Skeletal muscle cell (primary cell): ENCODE measurements at regions not wholly inside any gene's neighbourhood (a gene's known extent, or its start where the extent isn't known, plus 50 kb on each side); places are given as distances from the start of the nearest gene placed in this dataset.

Experiments
- DNase-seq: peaks from one replicate; pipeline ENCODE4 v3.0.0-alpha.2; 2010; ENCODE audit warnings: low read depth
- H3K4me3 ChIP-seq: 2 replicates; pipeline ENCODE4 v1.5.1; 2011; ENCODE audit warnings: low read depth, mild to moderate bottlenecking, control low read depth, low read length, moderate library complexity

GRCh38 chr10:110373059-110373458 is 68.3 kb upstream of the SMNDC1 start:
- no peak for DNase-seq
- H3K4me3 ChIP-seq, result no peak overlapping the region

DNA sequence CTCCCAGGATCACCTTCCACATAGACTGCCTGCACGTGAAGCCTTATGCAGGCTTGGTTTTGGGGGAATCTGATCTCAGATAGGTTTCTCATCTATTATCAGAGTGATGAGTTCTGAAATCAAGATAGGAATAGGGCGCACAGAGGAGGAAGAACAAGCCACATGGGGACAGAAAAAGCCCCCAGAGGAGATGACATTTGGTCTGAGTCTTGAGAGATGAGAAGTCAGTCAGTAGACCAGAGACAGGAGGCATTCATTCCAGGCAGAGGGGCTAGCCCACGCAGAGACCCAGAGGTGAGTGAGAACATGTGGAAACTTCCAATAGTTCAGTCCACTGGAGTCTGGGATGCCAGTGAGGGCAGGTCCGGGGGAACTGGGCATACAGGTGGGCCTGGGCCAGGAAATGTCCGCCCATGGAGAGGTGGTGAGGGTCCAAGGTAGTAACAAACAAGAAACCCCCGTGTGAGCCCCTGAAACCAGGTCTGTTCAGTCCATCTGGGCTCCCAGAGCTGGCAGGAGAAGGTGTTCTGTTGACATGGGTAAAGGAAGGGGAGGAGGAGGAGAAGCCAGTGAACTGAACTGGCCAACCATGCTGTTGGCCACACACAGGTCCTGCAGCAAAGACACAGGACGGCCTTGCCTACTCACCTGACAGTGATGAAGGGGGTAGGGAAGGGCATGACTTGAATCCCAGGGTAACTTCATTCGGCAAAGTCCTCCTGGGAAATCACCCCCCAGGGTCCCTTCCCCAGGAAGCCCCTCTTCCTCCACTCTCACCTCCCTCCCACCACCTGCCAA is 69.3 kb upstream of the SMNDC1 start:
- H3K4me3 ChIP-seq, result no peak overlapping the region
- DNase-seq, result no peak

GRCh38 chr10:110375121-110375520 is 70.4 kb upstream of the SMNDC1 start:
- no peak for DNase-seq
- no peak overlapping the region for H3K4me3 ChIP-seq

DNA sequence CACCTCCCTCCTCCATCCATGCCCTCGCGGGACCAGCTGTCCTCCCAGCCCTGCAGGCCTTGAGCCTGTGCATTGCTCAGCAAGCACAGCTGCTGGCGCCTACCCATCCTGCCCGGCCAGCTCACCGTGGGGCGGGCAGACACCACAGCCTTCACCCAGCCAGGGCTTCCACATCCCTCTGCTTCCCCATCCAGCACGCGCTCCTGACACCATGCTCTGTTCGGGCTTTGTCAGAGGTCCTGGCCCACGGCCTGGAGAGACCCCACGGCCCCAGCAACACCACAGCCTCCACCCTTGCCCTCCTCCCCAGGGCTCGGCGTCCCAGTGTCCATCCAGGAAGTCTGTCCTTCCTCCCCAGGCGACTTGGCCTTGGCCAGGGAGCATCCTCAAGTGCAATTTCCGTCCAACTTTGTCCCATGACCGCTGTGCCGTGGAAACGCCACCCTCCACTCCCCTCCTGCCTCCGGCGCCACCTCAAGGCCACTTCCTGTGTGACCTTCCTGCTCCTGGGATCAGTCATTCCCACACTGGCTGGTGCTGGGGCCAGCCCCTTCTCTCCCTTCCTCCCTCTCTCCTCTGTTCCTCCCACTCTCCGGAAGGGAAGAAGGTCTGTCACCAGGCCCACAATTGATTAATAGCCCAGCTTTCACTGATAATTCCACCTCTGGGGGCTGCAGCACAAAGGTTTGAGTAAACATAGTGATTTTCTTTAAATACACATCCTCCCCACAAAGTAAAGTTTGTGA is 71.5 kb upstream of the SMNDC1 start:
- no peak overlapping the region for H3K4me3 ChIP-seq
- DNase-seq, result no peak

DNA sequence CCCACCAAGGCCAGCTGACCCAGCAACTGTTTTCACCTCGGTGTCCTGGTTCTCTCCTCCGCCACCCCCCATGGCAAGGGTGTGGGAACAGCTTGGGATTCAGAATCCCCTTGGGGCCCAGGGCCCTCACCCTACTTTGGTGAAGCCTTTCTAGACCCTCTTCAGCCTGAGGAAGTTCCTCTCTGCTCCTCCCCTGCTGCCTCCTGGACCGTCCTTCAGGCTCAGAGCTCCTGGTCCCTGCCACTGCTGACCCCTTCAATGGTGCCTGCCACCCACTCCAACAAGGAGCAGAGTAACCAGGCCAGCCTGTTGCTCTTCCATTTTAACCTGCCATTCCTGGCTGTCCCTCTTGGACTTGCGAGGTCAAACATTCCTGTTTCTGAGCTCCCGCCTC is 72.0 kb upstream of the SMNDC1 start:
- H3K4me3 ChIP-seq, result no peak overlapping the region
- DNase-seq, result no peak

GRCh38 chr10:110378006-110378405 is 73.3 kb upstream of the SMNDC1 start:
- H3K4me3 ChIP-seq, result no peak overlapping the region
- no peak for DNase-seq

DNA sequence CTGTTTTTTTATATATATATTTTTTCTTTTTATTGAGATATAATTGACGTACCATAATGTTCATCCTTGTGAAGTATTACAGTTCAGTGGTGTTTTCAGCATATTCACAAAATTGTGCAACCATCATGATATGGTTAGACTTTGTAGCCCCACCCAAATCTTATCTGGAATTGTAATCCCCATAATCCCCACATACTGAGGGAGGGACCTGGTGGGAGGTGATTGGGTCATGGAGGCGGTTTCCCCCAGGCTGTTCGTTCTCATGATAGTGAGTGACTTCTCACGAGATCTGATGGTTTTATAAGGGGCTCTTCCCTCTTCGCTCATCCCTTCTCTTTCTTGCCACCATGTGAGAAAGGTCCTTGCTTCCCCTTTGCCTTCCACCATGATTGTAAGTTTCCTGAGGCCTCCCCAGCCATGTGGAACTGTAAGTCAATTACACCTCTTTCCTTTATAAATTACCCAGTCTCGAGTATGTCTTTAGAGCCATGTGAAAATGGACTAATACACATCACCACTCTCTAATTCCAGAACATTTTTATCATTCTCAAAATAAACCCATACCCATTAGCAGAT is 73.9 kb upstream of the SMNDC1 start:
- H3K4me3 ChIP-seq, result no peak overlapping the region
- no peak for DNase-seq

DNA sequence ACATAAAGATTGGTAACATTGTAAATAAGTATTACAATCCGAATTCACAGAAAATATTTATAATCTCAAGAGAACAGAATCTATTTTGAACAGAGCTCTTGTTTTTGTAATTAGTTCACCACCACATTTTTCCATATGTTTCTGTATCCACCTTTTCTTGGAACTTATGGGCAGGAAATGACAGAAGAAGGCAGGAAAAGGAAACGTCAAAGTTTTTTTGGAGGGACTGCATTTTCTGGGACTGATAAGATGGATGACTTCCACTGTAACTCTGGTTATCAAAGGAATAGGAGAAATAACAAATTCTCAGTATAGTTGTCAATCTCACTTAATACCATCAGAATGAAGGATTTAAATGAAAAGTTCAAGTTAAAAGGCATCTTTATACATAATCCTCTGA is 75.1 kb upstream of the SMNDC1 start:
- no peak overlapping the region for H3K4me3 ChIP-seq
- DNase-seq, result no peak

- no peak overlapping the region for H3K4me3 ChIP-seq
- DNase-seq, result no peak
These were observed 75.6 kb upstream of the SMNDC1 start for GRCh38 chr10:110380293-110380692.

- DNase-seq, result no peak
These were observed 78.0 kb upstream of the SMNDC1 start for GRCh38 chr10:110382695-110383094.

DNA sequence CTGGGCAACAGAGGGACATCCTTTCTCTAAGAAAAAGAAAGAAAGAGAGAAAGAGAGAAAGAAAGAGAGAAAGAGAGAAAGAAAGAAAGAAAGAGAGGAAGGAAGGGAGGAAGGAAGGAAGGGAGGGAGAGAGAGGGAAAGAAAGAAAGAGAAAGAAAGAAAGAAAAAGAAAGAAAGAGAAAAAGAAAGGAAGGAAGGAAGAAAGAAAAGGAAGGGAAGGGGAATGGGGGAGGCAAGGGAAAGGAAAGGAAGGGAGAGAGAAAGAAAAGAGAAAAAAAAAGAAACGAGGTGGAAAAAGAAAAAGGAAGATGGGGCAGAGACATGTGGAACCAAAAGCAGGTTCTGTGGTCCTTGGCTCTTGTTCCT is 82.9 kb upstream of the SMNDC1 start:
- H3K4me3 ChIP-seq, result no peak overlapping the region
- no peak for DNase-seq

More at GRCh38 chr10:110382695-110383094, 78.0 kb upstream of the SMNDC1 start:
- no peak overlapping the region for H3K4me3 ChIP-seq

DNA sequence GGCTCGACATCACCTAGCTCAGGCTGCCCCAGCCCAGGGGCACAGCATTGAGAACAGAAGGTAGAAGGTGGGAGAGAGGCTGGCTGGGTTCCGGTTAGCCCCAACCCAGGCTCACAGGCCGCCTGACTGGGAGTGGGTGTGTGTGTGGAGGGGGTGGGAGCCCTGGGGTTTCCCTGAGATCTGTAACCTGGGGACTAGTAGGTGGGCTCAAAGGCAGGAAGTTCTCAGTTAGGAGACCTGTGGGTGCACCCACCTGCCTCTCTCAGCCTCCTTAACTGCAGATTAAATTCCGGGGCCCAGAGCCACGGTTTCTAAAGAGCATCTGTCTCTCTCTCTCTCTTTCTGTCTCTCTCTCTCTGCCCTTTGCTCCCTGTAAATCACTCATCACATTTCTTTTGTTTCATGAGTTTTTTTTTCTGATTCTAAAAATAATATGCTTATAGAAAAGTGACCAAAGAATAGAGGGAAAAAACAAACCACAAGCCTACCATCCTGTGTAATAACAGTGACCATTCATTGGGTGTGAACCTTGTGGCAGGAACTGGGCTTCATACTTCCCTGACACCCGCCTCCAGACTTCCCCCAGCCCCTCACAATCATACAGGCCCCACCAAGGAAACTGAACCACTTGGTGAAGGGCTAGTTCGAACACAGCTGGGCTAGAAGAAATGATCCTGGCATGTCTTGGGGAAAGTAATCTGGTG is 83.4 kb upstream of the SMNDC1 start:
- no peak for DNase-seq

DNA sequence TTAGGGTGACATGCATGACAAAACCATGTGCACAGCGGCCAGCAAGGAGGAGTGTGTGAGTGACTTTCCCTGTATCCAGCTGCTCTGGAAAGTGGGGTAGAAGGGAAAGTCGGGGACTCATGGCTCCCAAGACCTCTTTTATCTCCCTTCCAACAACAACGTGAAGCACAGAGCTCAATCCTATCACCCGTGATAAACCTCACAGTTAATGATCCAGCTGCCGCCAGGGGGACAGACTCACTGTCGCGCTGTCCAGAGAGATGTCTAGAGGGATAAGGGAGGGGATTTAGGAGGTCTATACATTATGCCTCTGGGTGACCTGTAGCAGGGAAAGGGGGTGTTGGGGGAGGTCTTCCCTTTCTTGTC is 84.0 kb upstream of the SMNDC1 start:
- H3K4me3 ChIP-seq, result no peak overlapping the region
- no peak for DNase-seq

More for the DNA sequence above, 83.4 kb upstream of the SMNDC1 start:
- H3K4me3 ChIP-seq, result no peak overlapping the region

DNA sequence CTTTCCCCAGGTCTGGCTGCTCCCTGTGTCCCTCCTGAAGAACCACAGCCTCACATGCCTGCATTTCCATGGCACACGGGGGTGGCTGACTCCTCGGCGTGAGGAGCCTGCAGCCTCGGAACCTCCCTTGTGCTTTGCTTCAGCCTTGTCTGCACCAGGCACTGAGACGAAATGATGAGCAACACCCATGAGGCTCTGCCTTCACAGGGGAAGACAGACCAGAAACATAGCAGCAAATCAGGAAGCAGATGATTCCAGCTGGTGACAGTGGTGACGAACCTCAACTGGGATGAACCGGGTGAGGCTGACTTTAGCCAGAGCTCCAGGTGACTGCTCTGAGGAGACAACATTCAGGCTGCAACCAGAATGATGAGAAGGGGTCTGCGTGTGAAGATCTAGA is 84.5 kb upstream of the SMNDC1 start:
- no peak overlapping the region for H3K4me3 ChIP-seq
- DNase-seq, result no peak

DNA sequence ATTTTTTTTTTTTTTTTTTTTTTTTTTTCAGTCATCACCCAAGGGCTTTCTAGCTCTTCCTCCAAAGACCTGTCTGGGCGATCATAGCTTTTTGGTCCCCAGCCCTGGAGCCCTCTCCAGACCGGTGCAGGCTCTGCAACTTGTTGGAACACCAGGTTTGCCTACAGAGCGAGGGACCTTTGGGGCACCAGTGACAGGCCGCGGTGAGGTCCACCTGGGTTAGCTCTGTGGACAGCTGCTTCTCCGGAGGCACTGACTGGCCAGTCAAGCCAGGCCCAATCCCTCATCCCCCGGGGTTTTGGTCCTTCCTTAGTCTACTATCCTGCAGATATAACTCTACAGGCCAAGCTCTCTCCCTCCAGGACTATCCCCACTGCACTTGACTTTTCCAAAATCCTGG is 86.8 kb upstream of the SMNDC1 start:
- H3K4me3 ChIP-seq, result no peak overlapping the region
- no peak for DNase-seq

GRCh38 chr10:110392121-110392520 is 87.4 kb upstream of the SMNDC1 start:
- H3K4me3 ChIP-seq, result no peak overlapping the region
- DNase-seq, result no peak

DNA sequence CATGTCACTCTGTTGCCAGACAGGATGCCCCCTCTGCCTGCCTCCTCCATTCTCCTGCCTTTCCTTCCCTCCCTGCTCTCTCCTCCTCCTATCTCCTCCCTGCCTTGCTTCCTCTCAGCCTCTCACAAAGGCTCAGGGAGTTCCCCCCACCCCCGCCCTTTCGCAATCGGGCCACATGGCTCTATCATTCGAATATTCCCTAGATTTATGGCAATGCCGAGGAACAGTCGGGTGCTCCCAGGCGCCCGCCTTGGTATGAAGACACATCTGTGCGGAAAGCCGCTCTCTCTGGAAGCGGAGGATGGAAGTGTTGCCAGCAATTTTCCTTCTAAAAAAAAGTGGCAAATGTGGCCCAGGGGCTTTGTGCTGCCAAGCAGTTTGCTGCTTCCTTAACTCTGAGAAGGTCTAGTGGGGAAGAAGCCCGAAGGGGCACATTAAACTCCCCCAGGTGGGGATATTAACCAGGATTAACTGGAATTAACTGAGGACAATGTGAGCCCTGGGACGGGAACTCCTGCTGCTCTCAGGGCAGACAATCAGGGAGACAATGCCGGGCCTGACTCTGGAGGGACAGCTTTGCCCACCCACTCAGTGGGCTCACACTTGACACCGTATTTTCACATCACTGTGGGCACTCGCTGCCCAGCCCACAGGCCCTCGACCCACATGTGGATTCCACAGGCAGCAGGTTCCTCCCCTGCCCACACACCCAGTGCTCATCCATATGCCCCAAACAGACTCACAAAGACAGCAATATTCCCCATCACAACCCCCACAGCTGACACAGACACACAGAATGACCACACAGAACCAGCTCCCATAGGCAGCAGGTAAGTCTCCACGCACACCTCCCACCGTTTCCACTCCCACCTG is 88.4 kb upstream of the SMNDC1 start:
- H3K4me3 ChIP-seq, result no peak overlapping the region
- DNase-seq, result peak; percentile 79

- no peak overlapping the region for H3K4me3 ChIP-seq
- DNase-seq, result no peak
These were observed 89.1 kb upstream of the SMNDC1 start for GRCh38 chr10:110393866-110394265.

- no peak overlapping the region for H3K4me3 ChIP-seq
- no peak for DNase-seq
These were observed 89.6 kb upstream of the SMNDC1 start for GRCh38 chr10:110394296-110394695.
